K562 (cell line): ENCODE measurements at regions not wholly inside any gene's neighbourhood (a gene's known extent, or its start where the extent isn't known, plus 50 kb on each side); places are given as distances from the start of the nearest gene placed in this dataset.

ENCODE experiments used
- ATAC-seq: fragments of 200-7000 bp; cut with Tn5 transposase; 3 replicates; pipeline ENCODE4 v1.9.1; 2020; ENCODE audit warnings: moderate library complexity
- BruUV-seq: library from RNA; stranded (reverse); fragments of 400-500 nt; replicated peaks from 2 replicates; lab custom pipeline; 2021; lab: Mats Ljungman, UMichigan
- CTCF ChIA-PET: fragments of 300-600 bp; formaldehyde crosslinking; extraction: SDS; loops from one replicate; lab custom pipeline; 2021; ENCODE audit warnings: low intra/inter-chr PET ratio; lab: Yijun Ruan, JAX
- POLR2A ChIA-PET: fragments of 300-600, 350-650 bp; sonication (Branson Sonifier 250); formaldehyde crosslinking; extraction: SDS; loops from one replicate; lab custom pipeline; 2021; ENCODE audit warnings: antibody characterized with exemption, inconsistent platforms; lab: Yijun Ruan, JAX
- DNase-seq, 4 experiments: peaks; one replicate each; pipeline versions ENCODE4 v3.0.0 to v3.0.0-alpha.2; 2011 to 2018; ENCODE audit warnings: low spot score in 3 of 4, mixed read lengths in 3 of 4; ENCODE audit errors: extremely low read depth in 1 of 4
- FAIRE-seq: peaks from 2 replicates; lab custom pipeline; 2011; peaks lifted over from hg19 to GRCh38; lab: Jason Lieb, UNC
- H2AFZ ChIP-seq: 2 replicates; pipeline ENCODE4 v1.6.0; 2011; ENCODE audit warnings: low read depth, low read length, control low read depth, inconsistent platforms
- H3K27ac ChIP-seq: fragments of 200-600 bp; 3 replicates; pipeline ENCODE4 v1.8.0; 2011; ENCODE audit warnings: low read depth, mild to moderate bottlenecking, control low read depth, inconsistent platforms, low read length, moderate library complexity, mixed read lengths; ENCODE audit errors: extremely low read depth
- H3K27me3 ChIP-seq, 2 experiments: fragments of 300-600 bp in 1 of 2; 2 replicates in 1 of 2; 3 replicates in 1 of 2; pipeline versions ENCODE4 v1.6.0 to v1.8.0; 2011; ENCODE audit warnings: inconsistent platforms in 2 of 2, low read length in 2 of 2, mild to moderate bottlenecking in 1 of 2, mixed read lengths in 1 of 2, moderate library complexity in 1 of 2; ENCODE audit not compliant: control insufficient read depth in 2 of 2, insufficient read depth in 2 of 2
- H3K36me3 ChIP-seq: fragments of 300-600 bp; 3 replicates; pipeline ENCODE4 v1.8.0; 2011; ENCODE audit warnings: mild to moderate bottlenecking, low read length, inconsistent platforms; ENCODE audit not compliant: control insufficient read depth, insufficient read depth
- H3K4me1 ChIP-seq, 2 experiments: fragments of 200-600 bp in 1 of 2; replicated peaks in 1 of 2; 2 replicates in 1 of 2; 3 replicates in 1 of 2; pipeline versions ENCODE4 v1.5.1 to v1.8.0; 2011; ENCODE audit warnings: inconsistent platforms in 2 of 2, low read length in 2 of 2, mild to moderate bottlenecking in 1 of 2, mixed read lengths in 1 of 2, moderate library complexity in 1 of 2; ENCODE audit not compliant: control insufficient read depth in 2 of 2, insufficient read depth in 2 of 2
- H3K4me2 ChIP-seq: 2 replicates; pipeline ENCODE4 v1.6.1; 2011; ENCODE audit warnings: low read length, control low read depth, inconsistent platforms, mixed read lengths; ENCODE audit not compliant: insufficient read depth
- H3K4me3 ChIP-seq: fragments of 200-600 bp; sonication (generic), shearing (Covaris generic); 2 replicates; pipeline ENCODE4 v1.5.1; 2016; ENCODE audit warnings: control low read depth, inconsistent platforms
- H3K79me2 ChIP-seq: fragments of 200-600 bp; 3 replicates; pipeline ENCODE4 v1.8.0; 2011; ENCODE audit warnings: low read length, inconsistent platforms; ENCODE audit not compliant: control insufficient read depth, insufficient read depth
- H3K9ac ChIP-seq, 2 experiments: 2 replicates each; pipeline versions ENCODE4 v1.6.0 to v1.6.1; 2011; ENCODE audit warnings: low read depth in 2 of 2, low read length in 2 of 2, control low read depth in 1 of 2, inconsistent platforms in 1 of 2, mild to moderate bottlenecking in 1 of 2, mixed read lengths in 1 of 2; ENCODE audit not compliant: insufficient read depth in 1 of 2
- H3K9me1 ChIP-seq: one replicate; pipeline ENCODE4 v1.6.0; 2011; ENCODE audit warnings: inconsistent platforms, mild to moderate bottlenecking, low read length, moderate library complexity; ENCODE audit not compliant: control insufficient read depth, insufficient read depth
- H3K9me3 ChIP-seq: replicated peaks from 2 replicates; pipeline ENCODE4 v1.5.1; 2011; ENCODE audit warnings: low read depth, low read length, inconsistent platforms; ENCODE audit not compliant: control insufficient read depth, insufficient read depth
- H4K20me1 ChIP-seq: replicated peaks from 2 replicates; pipeline ENCODE4 v1.6.1; 2011; ENCODE audit warnings: low read length, inconsistent platforms, mixed read lengths; ENCODE audit not compliant: control insufficient read depth, insufficient read depth
- BACH1 ChIP-seq: fragments of 200-800 bp; sonication (Bioruptor generic); IDR thresholded peaks from 2 replicates; pipeline ENCODE4 v1.6.1; 2016; ENCODE audit warnings: missing genetic modification characterization, missing compliant biosample characterization
- ELF2 ChIP-seq: fragments of 250-450 bp; sonication (Bioruptor Pico); IDR thresholded peaks from 2 replicates; pipeline ENCODE4 v1.5.0; 2021; ENCODE audit warnings: mild to moderate bottlenecking
- ETV1 ChIP-seq: fragments of 450-650 bp; conservative IDR thresholded peaks from 2 replicates; pipeline ENCODE4 v1.6.1; 2016; ENCODE audit warnings: missing genetic modification characterization, control low read depth, low read depth, missing compliant biosample characterization
- FOXM1 ChIP-seq, 2 experiments: fragments of 450-650 bp in 1 of 2; sonication (generic) in 1 of 2; formaldehyde crosslinking in 1 of 2; IDR thresholded peaks; 2 replicates each; pipeline versions ENCODE4 v1.6.1 to v1.9.0; 2017 to 2022; ENCODE audit warnings: low read depth in 2 of 2, mild to moderate bottlenecking in 2 of 2, missing genetic modification reagents in 1 of 2, moderate library complexity in 1 of 2
- HLTF ChIP-seq: fragments of 450-650 bp; IDR thresholded peaks from 2 replicates; pipeline ENCODE4 v1.6.1; 2016
- HMGXB4 ChIP-seq: sonication (generic); formaldehyde crosslinking; IDR thresholded peaks from 2 replicates; pipeline ENCODE4 v1.8.1; 2023; ENCODE audit warnings: mild to moderate bottlenecking, missing genetic modification reagents
- KDM5B ChIP-seq: fragments of 200-600 bp; sonication (generic); IDR thresholded peaks from 2 replicates; pipeline ENCODE4 v1.6.1; 2012; ENCODE audit warnings: low read depth, mild to moderate bottlenecking, moderate library complexity, low read length, control low read depth, inconsistent platforms; ENCODE audit not compliant: insufficient replicate concordance
- PHTF2 ChIP-seq: fragments of 250-450 bp; sonication (Bioruptor Pico); IDR thresholded peaks from 2 replicates; pipeline ENCODE4 v1.5.0; 2021; ENCODE audit warnings: mild to moderate bottlenecking
- PRPF4 ChIP-seq: fragments of 200-400 bp; formaldehyde crosslinking; IDR thresholded peaks from one replicate; pipeline ENCODE4 v1.6.1; 2017; ENCODE audit warnings: low read length, low read depth, mild to moderate bottlenecking; ENCODE audit not compliant: insufficient read depth, poor library complexity, severe bottlenecking
- PTRF ChIP-seq: fragments of 450-650 bp; IDR thresholded peaks from 2 replicates; pipeline ENCODE4 v1.6.1; 2016; ENCODE audit warnings: mild to moderate bottlenecking, missing genetic modification characterization, missing compliant biosample characterization
- SAFB ChIP-seq: fragments of 200-400 bp; formaldehyde crosslinking; IDR thresholded peaks from 2 replicates; pipeline ENCODE4 v1.6.1; 2017; ENCODE audit warnings: low read depth, low read length, borderline replicate concordance
- ZC3H4 ChIP-seq: sonication (generic); formaldehyde crosslinking; IDR thresholded peaks from 2 replicates; pipeline ENCODE4 v1.9.0; 2021; ENCODE audit warnings: missing genetic modification reagents, borderline replicate concordance
- ZFP1 ChIP-seq: fragments of 450-650 bp; formaldehyde crosslinking; IDR thresholded peaks from 2 replicates; pipeline ENCODE4 v1.4.0; 2020; ENCODE audit warnings: mild to moderate bottlenecking, mixed read lengths
- ZNF263 ChIP-seq: sonication (generic); formaldehyde crosslinking; IDR thresholded peaks from 2 replicates; pipeline ENCODE4 v1.8.0; 2022; ENCODE audit warnings: mild to moderate bottlenecking, missing genetic modification reagents, borderline replicate concordance
- ZNF830 ChIP-seq: fragments of 250-450 bp; sonication (Bioruptor Pico); IDR thresholded peaks from 2 replicates; pipeline ENCODE4 v1.5.0; 2021; ENCODE audit warnings: mild to moderate bottlenecking
- WGBS: fragments of 100-300 bp; shearing (Covaris generic); methylation state at CpG from one replicate; pipeline ENCODE4 v1.1.6; 2016; ENCODE audit warnings: low coverage, mixed read lengths; ENCODE audit not compliant: insufficient coverage; ENCODE audit errors: missing lambda C conversion rate; 5-methylcytosine and 5-hydroxymethylcytosine counted together
- in situ Hi-C: fragments of 300-500 bp; cut with MboI; formaldehyde crosslinking; loops from 4 replicates; pipeline ENCODE4 v1.15.0; 2018; ENCODE audit warnings: inconsistent platforms, mixed read lengths
- intact Hi-C: fragments of 100-400 bp; cut with micrococcal nuclease; formaldehyde crosslinking; loops from 2 replicates; pipeline ENCODE4 v1.14.2; 2022

GRCh38 chr5:154696891-154697290 is 58.3 kb upstream of the LARP1 start:
- no TSS peak for BruUV-seq
- Histone ChIP-seq H3K4me2 (no peak overlapping the region), H3K27ac (no peak overlapping the region), H4K20me1 (0 out of 2 replicates have a peak, but pooled peaks cover 1% of the 10 kb centered on the region), H3K9ac (no peak overlapping the region), H3K9me3 (no peaks in the 10 kb centered on the region), H3K9me1 (no peaks in the 10 kb centered on the region), H3K4me3 (no peak overlapping the region), H3K79me2 (no peaks in the 10 kb centered on the region), H3K27me3 (no peaks in the 10 kb centered on the region), H3K36me3 (no peaks in the 10 kb centered on the region), H3K4me1 (peaks cover 1 to 7% of the 10 kb centered on the region in 2 experiments; a peak in 4 of 5 replicates), H2AFZ (no peak overlapping the region)
- TF ChIP-seq FOXM1 (IDR thresholded peaks at IDR 0.05; ENCODE audit: low read depth) (no peak), FOXM1 (CRISPR knock-in tag; IDR thresholded peaks at IDR 0.05; ENCODE audit: low read depth) (no peak), SAFB (no peak), PTRF (tag) (no peak), PRPF4 (no peak)
- in situ Hi-C loops: no loop called here
- FAIRE-seq: no peak
- ChIA-PET CTCF (no interaction called here), POLR2A (interaction anchor here (1.4 kb wide), 1 partner anchor 12 kb away, joined by 4 read pairs; no protein-coding TSS in a partner anchor)
- intact Hi-C loops: no loop called here
- ATAC-seq: peak; percentile 35; the same call in 2 of the 3 replicates
- DNase-seq: no peak
- WGBS: 2% methylated on average over 3 of the region's 3 CpGs

- FAIRE-seq: no peak
- CTCF ChIA-PET: no interaction called here
- no peak overlapping the region for H3K4me2 ChIP-seq
- no peaks in the 10 kb centered on the region for H3K9me1 ChIP-seq
- H4K20me1 ChIP-seq: no peaks in the 10 kb centered on the region
- DNase-seq: no peak
- 43% methylated on average over 3 of the region's 3 CpGs for WGBS
- intact Hi-C loops: no loop called here
- H3K9me3 ChIP-seq: 0 out of 2 replicates have a peak, but pooled peaks cover 2% of the 10 kb centered on the region
- H3K79me2 ChIP-seq: no peaks in the 10 kb centered on the region
- peaks cover 0 to 14% of the 10 kb centered on the region in 2 experiments; a peak in 4 of 5 replicates for H3K4me1 ChIP-seq
- in situ Hi-C loops: no loop called here
- no TSS peak for BruUV-seq
- H3K27me3 ChIP-seq: no peaks in the 10 kb centered on the region
- no peaks in the 10 kb centered on the region for H3K36me3 ChIP-seq
- H3K4me3 ChIP-seq: no peak overlapping the region
- H2AFZ ChIP-seq: no peak overlapping the region
- no peak for ATAC-seq
- POLR2A ChIA-PET: interaction anchor here (0.7 to 1.2 kb wide), 2 partner anchors 26 to 939 kb away, joined by 3 to 4 read pairs; no protein-coding TSS in a partner anchor
- H3K9ac ChIP-seq: no peak overlapping the region
- H3K27ac ChIP-seq: no peak overlapping the region
- no peak for TF ChIP-seq BACH1 (tag)
- TF ChIP-seq KDM5B: no peak
- TF ChIP-seq ZFP1 (CRISPR knock-in tag): no peak
- TF ChIP-seq HLTF: no peak
- TF ChIP-seq ZC3H4: no peak
- TF ChIP-seq PHTF2 (CRISPR knock-in tag): no peak
- no peak for TF ChIP-seq ZNF830 (CRISPR knock-in tag)
- TF ChIP-seq HMGXB4 (CRISPR knock-in tag): no peak
- TF ChIP-seq ETV1: no peak
- TF ChIP-seq ELF2 (CRISPR knock-in tag): no peak
- TF ChIP-seq ZNF263 (CRISPR knock-in tag): no peak
These were observed 61.0 kb upstream of the LARP1 start for GRCh38 chr5:154694159-154694558.
